VCaP (cell line): ENCODE measurements at regions not wholly inside any gene's neighbourhood (a gene's known extent, or its start where the extent isn't known, plus 50 kb on each side); places are given as distances from the start of the nearest gene placed in this dataset.
A peak's percentile ranks its signal among the peaks of the same experiment; 100 is the strongest.

Experiments
- H3K27ac ChIP-seq: fragments of 450-650 bp; 2 replicates; pipeline ENCODE4 v1.5.1; 2017
- CTCF ChIP-seq: fragments of 450-650 bp; conservative IDR thresholded peaks from 2 replicates; pipeline ENCODE4 v1.5.1; 2017; ENCODE audit warnings: mild to moderate bottlenecking, moderate library complexity

GRCh38 chr18:77376043-77376732 lies 126.5 kb downstream of the GALR1 start:
- peak; percentile 36 for TF ChIP-seq CTCF
- H3K27ac ChIP-seq, result peak overlapping the region; percentile 46

GRCh38 chr18:77376733-77377094 lies 127.1 kb downstream of the GALR1 start:
- TF ChIP-seq CTCF, result no peak
- peak overlapping the region; percentile 46 for H3K27ac ChIP-seq

- no peak overlapping the region for H3K27ac ChIP-seq
- no peak for TF ChIP-seq CTCF
Observed at GRCh38 chr18:77377813-77378212, 128.2 kb downstream of the GALR1 start.

- TF ChIP-seq CTCF, result no peak
Observed at GRCh38 chr18:77379976-77380509, 130.4 kb downstream of the GALR1 start.

GRCh38 chr18:77380695-77381094 lies 131.0 kb downstream of the GALR1 start:
- TF ChIP-seq CTCF, result no peak
- H3K27ac ChIP-seq, result no peak overlapping the region

More at GRCh38 chr18:77379976-77380509, 130.4 kb downstream of the GALR1 start:
- H3K27ac ChIP-seq, result no peak overlapping the region

- H3K27ac ChIP-seq, result no peak overlapping the region
- no peak for TF ChIP-seq CTCF
Observed at GRCh38 chr18:77392321-77392720, 142.7 kb downstream of the GALR1 start.

- H3K27ac ChIP-seq, result no peak overlapping the region
- no peak for TF ChIP-seq CTCF
Observed at GRCh38 chr18:77393519-77393918, 143.9 kb downstream of the GALR1 start.
